Effector memory CD4-positive, alpha-beta T cell (primary cell): ENCODE measurements at regions not wholly inside any gene's neighbourhood (a gene's known extent, or its start where the extent isn't known, plus 50 kb on each side); places are given as distances from the start of the nearest gene placed in this dataset.

Experiments used
- DNase-seq, 3 donors: peaks; one replicate each; pipeline ENCODE4 v3.0.0-alpha.2; 2020
- H3K27ac ChIP-seq: 2 replicates; pipeline ENCODE4 v1.7.0; 2013; ENCODE audit warnings: mild to moderate bottlenecking, low read length, moderate library complexity; ENCODE audit not compliant: insufficient read depth, poor library complexity, severe bottlenecking
- H3K27me3 ChIP-seq: replicated peaks from 2 replicates; pipeline ENCODE4 v1.7.0; 2013; ENCODE audit warnings: mild to moderate bottlenecking, low read length; ENCODE audit not compliant: insufficient read depth, control insufficient read depth, poor library complexity, severe bottlenecking
- H3K36me3 ChIP-seq: 2 replicates; pipeline ENCODE4 v1.7.0; 2013; ENCODE audit warnings: mild to moderate bottlenecking, low read length, moderate library complexity; ENCODE audit not compliant: control insufficient read depth, insufficient read depth
- H3K4me1 ChIP-seq: 2 replicates; pipeline ENCODE4 v1.7.0; 2013; ENCODE audit warnings: low read length, mild to moderate bottlenecking; ENCODE audit not compliant: control insufficient read depth, insufficient read depth, poor library complexity, severe bottlenecking
- H3K4me3 ChIP-seq: 2 replicates; pipeline ENCODE4 v1.7.0; 2013; ENCODE audit warnings: low read length, low read depth, mild to moderate bottlenecking; ENCODE audit not compliant: insufficient read depth, poor library complexity, severe bottlenecking
- H3K9me3 ChIP-seq: 2 replicates; pipeline ENCODE4 v1.7.0; 2013; ENCODE audit warnings: mild to moderate bottlenecking, low read length, moderate library complexity; ENCODE audit not compliant: control insufficient read depth

GRCh38 chr12:60148831-60149230 is 553.0 kb downstream of the SLC16A7 start:
- no peaks in the 10 kb centered on the region for H3K27me3 ChIP-seq
- H3K9me3 ChIP-seq, result no peaks in the 10 kb centered on the region
- H3K27ac ChIP-seq, result no peak overlapping the region
- no peak overlapping the region for H3K4me3 ChIP-seq
- H3K4me1 ChIP-seq, result no peaks in the 10 kb centered on the region
- no peaks in the 10 kb centered on the region for H3K36me3 ChIP-seq
- DNase-seq, result no peak

GRCh38 chr12:60152756-60153155 is 556.9 kb downstream of the SLC16A7 start:
- no peaks in the 10 kb centered on the region for H3K4me1 ChIP-seq
- no peaks in the 10 kb centered on the region for H3K27me3 ChIP-seq
- H3K9me3 ChIP-seq, result no peaks in the 10 kb centered on the region
- DNase-seq, result no peak
- no peaks in the 10 kb centered on the region for H3K36me3 ChIP-seq
- H3K27ac ChIP-seq, result no peak overlapping the region
- H3K4me3 ChIP-seq, result no peak overlapping the region

GRCh38 chr12:60159761-60160160 is 563.9 kb downstream of the SLC16A7 start:
- H3K4me1 ChIP-seq, result no peaks in the 10 kb centered on the region
- H3K36me3 ChIP-seq, result no peaks in the 10 kb centered on the region
- no peaks in the 10 kb centered on the region for H3K27me3 ChIP-seq
- no peak for DNase-seq
- H3K4me3 ChIP-seq, result no peak overlapping the region
- H3K9me3 ChIP-seq, result no peaks in the 10 kb centered on the region
- no peak overlapping the region for H3K27ac ChIP-seq

GRCh38 chr12:60162988-60163720 is 567.3 kb downstream of the SLC16A7 start:
- H3K27ac ChIP-seq, result no peak overlapping the region
- H3K4me3 ChIP-seq, result no peak overlapping the region
- no peaks in the 10 kb centered on the region for H3K36me3 ChIP-seq
- no peak for DNase-seq
- H3K27me3 ChIP-seq, result no peaks in the 10 kb centered on the region
- no peaks in the 10 kb centered on the region for H3K9me3 ChIP-seq
- H3K4me1 ChIP-seq, result no peaks in the 10 kb centered on the region

- no peak overlapping the region for H3K4me3 ChIP-seq
- no peaks in the 10 kb centered on the region for H3K4me1 ChIP-seq
- H3K27ac ChIP-seq, result no peak overlapping the region
- no peak for DNase-seq
- no peaks in the 10 kb centered on the region for H3K36me3 ChIP-seq
- H3K9me3 ChIP-seq, result no peaks in the 10 kb centered on the region
- H3K27me3 ChIP-seq, result no peaks in the 10 kb centered on the region
Measured at GRCh38 chr12:60165781-60166180, 570.0 kb downstream of the SLC16A7 start.

DNA sequence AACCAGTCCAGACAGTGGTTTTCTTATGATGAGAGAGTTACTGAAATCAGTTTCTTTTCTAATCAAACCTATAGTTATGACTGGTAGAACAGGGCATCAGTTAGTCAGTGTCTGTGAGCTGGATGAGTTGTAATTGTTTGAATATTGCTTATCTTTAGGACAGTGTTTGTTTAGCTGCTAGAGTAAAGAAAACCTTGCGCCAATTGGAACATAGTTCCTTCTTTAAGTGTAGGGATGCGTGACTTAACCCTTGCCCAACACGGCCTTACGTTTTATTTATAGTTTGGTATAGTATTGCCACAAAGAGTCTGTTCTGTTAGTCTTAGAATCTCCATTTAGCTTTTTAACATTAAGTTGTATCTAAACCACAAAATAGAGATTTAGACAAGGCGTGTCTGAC is 572.6 kb downstream of the SLC16A7 start:
- Histone ChIP-seq H3K36me3 (no peaks in the 10 kb centered on the region), H3K4me3 (no peak overlapping the region), H3K4me1 (no peaks in the 10 kb centered on the region), H3K27ac (no peak overlapping the region), H3K27me3 (no peaks in the 10 kb centered on the region), H3K9me3 (no peaks in the 10 kb centered on the region)
- DNase-seq, result no peak

- no peak overlapping the region for H3K27ac ChIP-seq
- no peak overlapping the region for H3K4me3 ChIP-seq
- no peak for DNase-seq
- no peaks in the 10 kb centered on the region for H3K36me3 ChIP-seq
- no peaks in the 10 kb centered on the region for H3K27me3 ChIP-seq
- no peaks in the 10 kb centered on the region for H3K9me3 ChIP-seq
- no peaks in the 10 kb centered on the region for H3K4me1 ChIP-seq
Measured at GRCh38 chr12:60169904-60170303, 574.1 kb downstream of the SLC16A7 start.

- no peaks in the 10 kb centered on the region for H3K4me1 ChIP-seq
- no peak for DNase-seq
- H3K27ac ChIP-seq, result no peak overlapping the region
- no peaks in the 10 kb centered on the region for H3K27me3 ChIP-seq
- H3K9me3 ChIP-seq, result no peaks in the 10 kb centered on the region
- H3K4me3 ChIP-seq, result no peak overlapping the region
- no peaks in the 10 kb centered on the region for H3K36me3 ChIP-seq
Measured at GRCh38 chr12:60172266-60173211, 576.7 kb downstream of the SLC16A7 start.

DNA sequence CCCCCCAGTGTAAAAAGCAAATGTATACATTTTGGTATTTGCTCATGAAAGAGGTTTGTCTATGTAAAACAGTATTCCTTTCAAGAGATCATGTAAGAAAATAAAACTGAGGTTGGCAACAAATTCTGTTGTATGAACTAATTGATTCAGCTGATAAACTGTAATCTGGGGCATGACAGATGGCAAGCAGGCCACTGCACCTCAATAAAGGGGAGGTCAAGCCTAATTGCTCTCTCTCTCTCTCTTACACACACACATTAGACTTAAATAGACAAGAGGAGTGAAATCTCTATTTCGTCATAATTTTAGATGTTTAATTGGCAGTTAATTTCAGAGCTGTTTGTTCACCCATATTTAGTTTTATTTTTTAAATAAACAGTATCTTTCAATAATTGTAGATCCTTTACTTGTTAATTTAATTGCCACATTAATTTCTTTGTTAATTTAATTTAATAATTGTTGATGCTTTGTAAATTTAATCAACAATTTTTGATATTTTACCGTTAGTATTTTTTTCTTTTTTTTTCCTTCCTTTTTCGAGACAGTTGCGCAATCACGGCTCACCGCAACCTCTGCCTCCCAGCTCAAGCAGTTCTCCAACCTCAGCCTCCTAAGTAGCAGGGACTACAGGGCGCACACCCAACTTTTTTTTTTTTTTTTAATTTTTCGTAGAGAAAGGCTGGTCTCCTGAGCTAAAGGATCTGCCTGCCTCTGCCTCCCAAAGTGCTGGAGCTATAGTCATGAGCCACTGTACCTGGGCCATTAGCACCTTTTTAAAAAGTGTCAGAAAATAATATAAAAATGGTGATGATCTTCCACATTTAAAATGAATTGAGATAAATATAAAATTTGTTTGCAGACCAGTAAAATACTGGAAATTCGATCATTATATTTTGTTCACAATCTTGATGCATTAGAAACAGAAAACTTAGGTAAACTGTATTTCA is 577.7 kb downstream of the SLC16A7 start:
- H3K36me3 ChIP-seq, result no peaks in the 10 kb centered on the region
- H3K27me3 ChIP-seq, result no peaks in the 10 kb centered on the region
- H3K4me1 ChIP-seq, result no peaks in the 10 kb centered on the region
- no peak overlapping the region for H3K27ac ChIP-seq
- H3K9me3 ChIP-seq, result no peaks in the 10 kb centered on the region
- no peak overlapping the region for H3K4me3 ChIP-seq
- DNase-seq, result no peak
